K562 (cell line): ENCODE measurements at regions not wholly inside any gene's neighbourhood (a gene's known extent, or its start where the extent isn't known, plus 50 kb on each side); places are given as distances from the start of the nearest gene placed in this dataset.

Experiments used
- BRF1 ChIP-seq: IDR thresholded peaks from 3 replicates; pipeline ENCODE4 v1.6.1; 2011; ENCODE audit warnings: borderline replicate concordance, mild to moderate bottlenecking; ENCODE audit not compliant: insufficient read length; ENCODE audit errors: extremely low read depth
- CREB3 ChIP-seq: fragments of 450-650 bp; conservative IDR thresholded peaks from 2 replicates; pipeline ENCODE4 v1.6.1; 2016; ENCODE audit warnings: missing genetic modification characterization, low read depth, mild to moderate bottlenecking, missing compliant biosample characterization, moderate library complexity
- CTBP1 ChIP-seq: fragments of 450-650 bp; IDR thresholded peaks from 2 replicates; pipeline ENCODE4 v1.6.1; 2016; ENCODE audit warnings: borderline replicate concordance
- DIDO1 ChIP-seq: fragments of 450-650 bp; IDR thresholded peaks from 2 replicates; pipeline ENCODE4 v1.6.1; 2016; ENCODE audit warnings: low read depth, missing biosample characterization, missing genetic modification characterization
- E2F6 ChIP-seq, 2 experiments: IDR thresholded peaks; 2 replicates each; pipeline ENCODE4 v1.6.1; 2011; ENCODE audit warnings: borderline replicate concordance in 1 of 2, control low read depth in 1 of 2, low read depth in 1 of 2, low read length in 1 of 2, mild to moderate bottlenecking in 1 of 2, mixed read lengths in 1 of 2, moderate library complexity in 1 of 2; ENCODE audit not compliant: insufficient read depth in 1 of 2, insufficient read length in 1 of 2, poor library complexity in 1 of 2, severe bottlenecking in 1 of 2; ENCODE audit errors: extremely low read depth in 1 of 2
- EGR1 ChIP-seq: fragments of 450-650 bp; conservative IDR thresholded peaks from 2 replicates; pipeline ENCODE4 v1.6.1; 2017; ENCODE audit warnings: mild to moderate bottlenecking
- HDAC8 ChIP-seq: fragments of 450-650 bp; IDR thresholded peaks from 2 replicates; pipeline ENCODE4 v1.6.1; 2016; ENCODE audit warnings: mild to moderate bottlenecking, missing genetic modification characterization, moderate library complexity, missing compliant biosample characterization
- KLF13 ChIP-seq: fragments of 450-650 bp; IDR thresholded peaks from 2 replicates; pipeline ENCODE4 v1.6.1; 2016; ENCODE audit warnings: missing genetic modification characterization, low read depth, mild to moderate bottlenecking, missing compliant biosample characterization, moderate library complexity, borderline replicate concordance
- PKNOX1 ChIP-seq: fragments of 450-650 bp; IDR thresholded peaks from 2 replicates; pipeline ENCODE4 v1.6.1; 2016
- POLR2H ChIP-seq: IDR thresholded peaks from 2 replicates; pipeline ENCODE4 v1.6.1; 2016; ENCODE audit warnings: missing genetic modification characterization, low read depth, mild to moderate bottlenecking, control low read depth, missing compliant biosample characterization, moderate library complexity
- SAFB2 ChIP-seq: fragments of 200-400 bp; formaldehyde crosslinking; IDR thresholded peaks from 2 replicates; pipeline ENCODE4 v1.6.1; 2018; ENCODE audit warnings: borderline replicate concordance, low read length, low read depth, moderate library complexity; ENCODE audit not compliant: severe bottlenecking
- SRF ChIP-seq, 2 experiments: fragments of 250-450, 450-650 bp in 1 of 2; sonication (Bioruptor Pico) in 1 of 2; sonication (generic) in 1 of 2; formaldehyde crosslinking; IDR thresholded peaks; 2 replicates each; pipeline versions ENCODE4 v1.5.0 to v1.5.1; 2020 to 2022; ENCODE audit warnings: mild to moderate bottlenecking in 1 of 2, missing genetic modification reagents in 1 of 2
- TRIM25 ChIP-seq: fragments of 450-650 bp; IDR thresholded peaks from 2 replicates; pipeline ENCODE4 v1.7.0; 2016; ENCODE audit warnings: borderline replicate concordance
- ZBTB17 ChIP-seq: fragments of 450-650 bp; formaldehyde crosslinking; IDR thresholded peaks from 2 replicates; pipeline ENCODE4 v1.4.0; 2020; ENCODE audit warnings: mild to moderate bottlenecking
- ZBTB34 ChIP-seq: fragments of 250-450 bp; sonication (Bioruptor Pico); IDR thresholded peaks from 2 replicates; pipeline ENCODE4 v1.8.0; 2021; ENCODE audit warnings: mild to moderate bottlenecking, moderate library complexity
- ZBTB7A ChIP-seq: IDR thresholded peaks from 2 replicates; pipeline ENCODE4 v1.6.1; 2011; ENCODE audit warnings: low read depth, mild to moderate bottlenecking, low read length, moderate library complexity, borderline replicate concordance; ENCODE audit not compliant: control insufficient read depth
- ZBTB8A ChIP-seq: fragments of 450-650 bp; IDR thresholded peaks from 2 replicates; pipeline ENCODE4 v1.6.1; 2018; ENCODE audit warnings: mild to moderate bottlenecking, moderate library complexity; ENCODE audit not compliant: partially characterized antibody
- ZNF707 ChIP-seq: fragments of 250-450 bp; sonication (Bioruptor Pico); conservative IDR thresholded peaks from 2 replicates; pipeline ENCODE4 v1.8.0; 2022; ENCODE audit warnings: inconsistent platforms, mild to moderate bottlenecking, moderate library complexity

- TF ChIP-seq CTBP1 (peak; percentile 42), SAFB2 (no peak), SRF (CRISPR knock-in tag; IDR thresholded peaks at IDR 0.05) (peak in 1 of 2 experiments; percentile 82; a peak in 2 of 4 replicates), DIDO1 (tag) (peak; percentile 51; the same call in 1 of the 2 replicates), KLF13 (tag) (peak; percentile 73), EGR1 (0 out of 2 replicates have a peak, but pooled peaks have one; percentile 10), PKNOX1 (peak; percentile 61), ZBTB8A (no peak), ZBTB7A (no peak), HDAC8 (tag) (no peak; the same call in 1 of the 2 replicates), POLR2H (tag) (peak; percentile 54), TRIM25 (no peak), ZBTB17 (CRISPR knock-in tag) (0 out of 2 replicates have a peak, but pooled peaks have one; percentile 19), CREB3 (tag) (peak; percentile 82), ZBTB34 (no peak), ZNF707 (CRISPR knock-in tag) (peak; percentile 44; the same call in 1 of the 2 replicates), E2F6 (IDR thresholded peaks at IDR 0.05; ENCODE audit: borderline replicate concordance in 1 of 2, extremely low read depth in 1 of 2, insufficient read depth in 1 of 2, insufficient read length in 1 of 2, low read depth in 1 of 2, low read length in 1 of 2, poor library complexity in 1 of 2, severe bottlenecking in 1 of 2) (no peak), BRF1 (no peak)
Measured at GRCh38 chr1:99535470-99536164, 110.3 kb upstream of the PALMD start (continued).
